Transverse colon (tissue), 4 donors: ENCODE measurements at regions not wholly inside any gene's neighbourhood (a gene's known extent, or its start where the extent isn't known, plus 50 kb on each side); places are given as distances from the start of the nearest gene placed in this dataset.

Source experiments
- DNase-seq: peaks from one replicate; pipeline ENCODE4 v3.0.0-alpha.2; 2019
- H3K27ac ChIP-seq, 4 donors: fragments of 200-600 bp; sonication (generic); 2 replicates each; pipeline ENCODE4 v1.5.1; 2016 to 2018; ENCODE audit warnings: inconsistent platforms in 4 of 4
- H3K27me3 ChIP-seq: fragments of 200-600 bp; sonication (generic); 2 replicates; pipeline ENCODE4 v1.5.1; 2017; ENCODE audit warnings: inconsistent platforms
- H3K36me3 ChIP-seq, 4 donors: fragments of 200-600 bp; sonication (generic); 2 replicates each; pipeline ENCODE4 v1.5.1; 2017 to 2019; ENCODE audit warnings: inconsistent platforms in 4 of 4
- H3K4me1 ChIP-seq, 4 donors: fragments of 200-600 bp; sonication (generic); 2 replicates each; pipeline ENCODE4 v1.5.1; 2017 to 2020; ENCODE audit warnings: inconsistent platforms in 4 of 4
- H3K4me3 ChIP-seq, 4 donors: fragments of 200-600 bp; sonication (generic); 1 replicate in 1 of 4; 2 replicates in 3 of 4; pipeline versions ENCODE4 v1.5.1 to v1.6.1; 2017 to 2019; ENCODE audit warnings: inconsistent platforms in 4 of 4
- H3K9me3 ChIP-seq, 2 donors: fragments of 200-600 bp; sonication (generic); 2 replicates each; pipeline ENCODE4 v1.5.1; 2017 to 2019; ENCODE audit warnings: inconsistent platforms in 2 of 2
- CTCF ChIP-seq, 5 experiments: fragments of 200-600 bp in 3 of 5; fragments of 450-650 bp in 2 of 5; sonication (generic) in 3 of 5; IDR thresholded peaks; 1 replicate in 2 of 5; 2 replicates in 3 of 5; pipeline ENCODE4 v1.5.1; 2016 to 2017; ENCODE audit warnings: antibody characterized with exemption in 5 of 5, inconsistent platforms in 3 of 5, mild to moderate bottlenecking in 2 of 5, moderate library complexity in 1 of 5
- EP300 ChIP-seq: sonication (generic); formaldehyde crosslinking; IDR thresholded peaks from one replicate; pipeline ENCODE4 v1.6.1; 2017; ENCODE audit warnings: antibody characterized with exemption, low read depth
- POLR2A ChIP-seq: fragments of 450-650 bp; IDR thresholded peaks from one replicate; pipeline ENCODE4 v1.6.1; 2016; ENCODE audit warnings: antibody characterized with exemption, mild to moderate bottlenecking, moderate library complexity
- POLR2AphosphoS5 ChIP-seq, 3 donors: sonication (generic); formaldehyde crosslinking; IDR thresholded peaks; one replicate each; pipeline ENCODE4 v1.6.1; 2016; ENCODE audit warnings: antibody characterized with exemption in 3 of 3
- WGBS, 2 donors: methylation state at CpG; one replicate each; pipeline ENCODE4 v1.1.5; 2018; ENCODE audit warnings: low coverage in 1 of 2; 5-methylcytosine and 5-hydroxymethylcytosine counted together
- in situ Hi-C, 4 donors: fragments of 200-750 bp; cut with MboI; loops; one replicate each; pipeline versions ENCODE4 v1.15.0 to v1.15.1; 2017; ENCODE audit warnings: low sequenced_read_pairs in 3 of 4, low pct_ligation_motif_present in 1 of 4, low pct_unique_long_range_greater_than_20kb in 1 of 4
- intact Hi-C: fragments of 100-400 bp; cut with DNase I; formaldehyde crosslinking; loops from one replicate; pipeline ENCODE4 v1.15.1; 2023; ENCODE audit warnings: low total_unique reads

DNA sequence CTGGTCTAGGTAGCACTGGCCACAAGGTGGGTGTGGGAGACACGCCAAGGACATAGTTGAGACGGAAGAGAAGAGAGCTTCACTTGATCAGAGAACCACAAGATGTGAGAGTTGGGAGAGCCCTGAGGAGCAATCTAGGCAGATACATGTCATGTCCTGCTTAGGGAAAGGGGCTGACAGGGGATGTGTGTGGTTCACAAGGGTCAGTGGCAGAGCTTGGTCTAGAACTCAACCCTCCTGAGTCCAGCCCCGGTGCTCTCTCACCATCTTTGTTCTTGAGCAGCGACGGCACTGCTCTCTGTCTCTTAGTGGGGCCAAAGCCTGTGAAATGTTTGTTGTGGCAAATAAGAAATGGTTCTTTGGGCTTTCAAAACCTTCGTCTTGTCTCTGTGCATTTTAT is 243.5 kb upstream of the ROPN1 start:
- in situ Hi-C loops (no loop called here), intact Hi-C loops (no loop called here)
- 90 to 100% methylated on average over 1 to 6 of the region's 6 CpGs for WGBS, 2 donors
- Histone ChIP-seq H3K27ac (no peak overlapping the region), H3K9me3 (no peaks in the 10 kb centered on the region), H3K27me3 (no peaks in the 10 kb centered on the region), H3K4me3 (no peak overlapping the region), H3K36me3 (no peaks in the 10 kb centered on the region), H3K4me1 (no peaks in the 10 kb centered on the region)
- TF ChIP-seq EP300 (no peak), CTCF (IDR thresholded peaks at IDR 0.05) (no peak), POLR2A (no peak), POLR2AphosphoS5 (IDR thresholded peaks at IDR 0.05) (no peak)
- DNase-seq = no peak

GRCh38 chr3:124243177-124243859 is 251.4 kb upstream of the ROPN1 start:
- H3K27me3 ChIP-seq = no peaks in the 10 kb centered on the region
- TF ChIP-seq CTCF (IDR thresholded peaks at IDR 0.05) (no peak), POLR2A (no peak), POLR2AphosphoS5 (IDR thresholded peaks at IDR 0.05) (no peak), EP300 (no peak)
- WGBS, 2 donors = 90% methylated on average over 4 to 5 of the region's 5 CpGs
- no peak overlapping the region for H3K27ac ChIP-seq
- no peak for DNase-seq
- peaks cover 3 to 9% (median 5%) of the 10 kb centered on the region in 4 donors for H3K4me1 ChIP-seq
- no peak overlapping the region for H3K4me3 ChIP-seq
- intact Hi-C loops = no loop called here
- no peaks in the 10 kb centered on the region for H3K9me3 ChIP-seq
- in situ Hi-C loops = no loop called here
- H3K36me3 ChIP-seq = no peaks in the 10 kb centered on the region

- intact Hi-C loops (no loop called here), in situ Hi-C loops (no loop called here)
- WGBS, 2 donors = 94 to 100% methylated on average over 1 of the region's 1 CpG
- H3K27me3 ChIP-seq = no peaks in the 10 kb centered on the region
- H3K9me3 ChIP-seq = no peaks in the 10 kb centered on the region
- H3K4me3 ChIP-seq = no peak overlapping the region
- no peaks in the 10 kb centered on the region for H3K36me3 ChIP-seq
- H3K27ac ChIP-seq = no peak overlapping the region
- TF ChIP-seq POLR2AphosphoS5 (IDR thresholded peaks at IDR 0.05) (no peak), CTCF (IDR thresholded peaks at IDR 0.05) (no peak), POLR2A (no peak), EP300 (no peak)
- no peak for DNase-seq
- peaks cover 16 to 25% (median 19%) of the 10 kb centered on the region in 4 donors for H3K4me1 ChIP-seq
Measured at GRCh38 chr3:124246376-124246775, 254.5 kb upstream of the ROPN1 start.

- Histone ChIP-seq H3K36me3 (no peaks in the 10 kb centered on the region), H3K27ac (no peak overlapping the region), H3K27me3 (no peaks in the 10 kb centered on the region), H3K9me3 (no peaks in the 10 kb centered on the region), H3K4me3 (no peak overlapping the region), H3K4me1 (peaks cover 16 to 25% (median 19%) of the 10 kb centered on the region in 4 donors)
- intact Hi-C loops = no loop called here
- 81 to 100% methylated on average over 2 of the region's 2 CpGs for WGBS, 2 donors
- DNase-seq = peak; percentile 19
- TF ChIP-seq EP300 (no peak), CTCF (IDR thresholded peaks at IDR 0.05) (peak; percentile 20 to 40 (median 24)), POLR2A (no peak), POLR2AphosphoS5 (IDR thresholded peaks at IDR 0.05) (no peak)
- in situ Hi-C loops = no loop called here
Measured at GRCh38 chr3:124246949-124247348, 255.0 kb upstream of the ROPN1 start.
